K562 (cell line): ENCODE measurements at regions not wholly inside any gene's neighbourhood (a gene's known extent, or its start where the extent isn't known, plus 50 kb on each side); places are given as distances from the start of the nearest gene placed in this dataset.

Experiments used
- ATAC-seq: fragments of 200-7000 bp; cut with Tn5 transposase; 3 replicates; pipeline ENCODE4 v1.9.1; 2020; ENCODE audit warnings: moderate library complexity
- BruUV-seq: library from RNA; stranded (reverse); fragments of 400-500 nt; replicated peaks from 2 replicates; lab custom pipeline; 2021; lab: Mats Ljungman, UMichigan
- CTCF ChIA-PET: fragments of 300-600 bp; formaldehyde crosslinking; extraction: SDS; loops from one replicate; lab custom pipeline; 2021; ENCODE audit warnings: low intra/inter-chr PET ratio; lab: Yijun Ruan, JAX
- POLR2A ChIA-PET: fragments of 300-600, 350-650 bp; sonication (Branson Sonifier 250); formaldehyde crosslinking; extraction: SDS; loops from one replicate; lab custom pipeline; 2021; ENCODE audit warnings: antibody characterized with exemption, inconsistent platforms; lab: Yijun Ruan, JAX
- DNase-seq, 4 experiments: peaks; one replicate each; pipeline versions ENCODE4 v3.0.0 to v3.0.0-alpha.2; 2011 to 2018; ENCODE audit warnings: low spot score in 3 of 4, mixed read lengths in 3 of 4; ENCODE audit errors: extremely low read depth in 1 of 4
- FAIRE-seq: peaks from 2 replicates; lab custom pipeline; 2011; peaks lifted over from hg19 to GRCh38; lab: Jason Lieb, UNC
- H2AFZ ChIP-seq: 2 replicates; pipeline ENCODE4 v1.6.0; 2011; ENCODE audit warnings: low read depth, low read length, control low read depth, inconsistent platforms
- H3K27ac ChIP-seq: fragments of 200-600 bp; 3 replicates; pipeline ENCODE4 v1.8.0; 2011; ENCODE audit warnings: low read depth, mild to moderate bottlenecking, control low read depth, inconsistent platforms, low read length, moderate library complexity, mixed read lengths; ENCODE audit errors: extremely low read depth
- H3K27me3 ChIP-seq, 2 experiments: fragments of 300-600 bp in 1 of 2; 2 replicates in 1 of 2; 3 replicates in 1 of 2; pipeline versions ENCODE4 v1.6.0 to v1.8.0; 2011; ENCODE audit warnings: inconsistent platforms in 2 of 2, low read length in 2 of 2, mild to moderate bottlenecking in 1 of 2, mixed read lengths in 1 of 2, moderate library complexity in 1 of 2; ENCODE audit not compliant: control insufficient read depth in 2 of 2, insufficient read depth in 2 of 2
- H3K36me3 ChIP-seq: fragments of 300-600 bp; 3 replicates; pipeline ENCODE4 v1.8.0; 2011; ENCODE audit warnings: mild to moderate bottlenecking, low read length, inconsistent platforms; ENCODE audit not compliant: control insufficient read depth, insufficient read depth
- H3K4me1 ChIP-seq, 2 experiments: fragments of 200-600 bp in 1 of 2; replicated peaks in 1 of 2; 2 replicates in 1 of 2; 3 replicates in 1 of 2; pipeline versions ENCODE4 v1.5.1 to v1.8.0; 2011; ENCODE audit warnings: inconsistent platforms in 2 of 2, low read length in 2 of 2, mild to moderate bottlenecking in 1 of 2, mixed read lengths in 1 of 2, moderate library complexity in 1 of 2; ENCODE audit not compliant: control insufficient read depth in 2 of 2, insufficient read depth in 2 of 2
- H3K4me2 ChIP-seq: 2 replicates; pipeline ENCODE4 v1.6.1; 2011; ENCODE audit warnings: low read length, control low read depth, inconsistent platforms, mixed read lengths; ENCODE audit not compliant: insufficient read depth
- H3K4me3 ChIP-seq: fragments of 200-600 bp; sonication (generic), shearing (Covaris generic); 2 replicates; pipeline ENCODE4 v1.5.1; 2016; ENCODE audit warnings: control low read depth, inconsistent platforms
- H3K79me2 ChIP-seq: fragments of 200-600 bp; 3 replicates; pipeline ENCODE4 v1.8.0; 2011; ENCODE audit warnings: low read length, inconsistent platforms; ENCODE audit not compliant: control insufficient read depth, insufficient read depth
- H3K9ac ChIP-seq, 2 experiments: 2 replicates each; pipeline versions ENCODE4 v1.6.0 to v1.6.1; 2011; ENCODE audit warnings: low read depth in 2 of 2, low read length in 2 of 2, control low read depth in 1 of 2, inconsistent platforms in 1 of 2, mild to moderate bottlenecking in 1 of 2, mixed read lengths in 1 of 2; ENCODE audit not compliant: insufficient read depth in 1 of 2
- H3K9me1 ChIP-seq: one replicate; pipeline ENCODE4 v1.6.0; 2011; ENCODE audit warnings: inconsistent platforms, mild to moderate bottlenecking, low read length, moderate library complexity; ENCODE audit not compliant: control insufficient read depth, insufficient read depth
- H3K9me3 ChIP-seq: replicated peaks from 2 replicates; pipeline ENCODE4 v1.5.1; 2011; ENCODE audit warnings: low read depth, low read length, inconsistent platforms; ENCODE audit not compliant: control insufficient read depth, insufficient read depth
- H4K20me1 ChIP-seq: replicated peaks from 2 replicates; pipeline ENCODE4 v1.6.1; 2011; ENCODE audit warnings: low read length, inconsistent platforms, mixed read lengths; ENCODE audit not compliant: control insufficient read depth, insufficient read depth
- ARID2 ChIP-seq: fragments of 450-650 bp; IDR thresholded peaks from 2 replicates; pipeline ENCODE4 v1.6.1; 2017; ENCODE audit warnings: antibody characterized with exemption, mild to moderate bottlenecking
- BRF1 ChIP-seq: IDR thresholded peaks from 3 replicates; pipeline ENCODE4 v1.6.1; 2011; ENCODE audit warnings: borderline replicate concordance, mild to moderate bottlenecking; ENCODE audit not compliant: insufficient read length; ENCODE audit errors: extremely low read depth
- CBFA2T3 ChIP-seq: fragments of 450-650 bp; IDR thresholded peaks from 2 replicates; pipeline ENCODE4 v1.6.1; 2017
- DIDO1 ChIP-seq: fragments of 450-650 bp; IDR thresholded peaks from 2 replicates; pipeline ENCODE4 v1.6.1; 2016; ENCODE audit warnings: low read depth, missing biosample characterization, missing genetic modification characterization
- DNMT1 ChIP-seq: fragments of 450-650 bp; IDR thresholded peaks from 2 replicates; pipeline ENCODE4 v1.6.1; 2016; ENCODE audit warnings: antibody characterized with exemption, mild to moderate bottlenecking
- GTF2F1 ChIP-seq: IDR thresholded peaks from 2 replicates; pipeline ENCODE4 v1.6.1; 2011; ENCODE audit warnings: low read depth, low read length, improper control_type of control experiment
- NELFE ChIP-seq: IDR thresholded peaks from 2 replicates; pipeline ENCODE4 v1.6.1; 2011; ENCODE audit warnings: mild to moderate bottlenecking; ENCODE audit not compliant: insufficient read depth, insufficient read length
- PCBP2 ChIP-seq: fragments of 200-400 bp; formaldehyde crosslinking; IDR thresholded peaks from 2 replicates; pipeline ENCODE4 v1.6.1; 2018; ENCODE audit warnings: low read length, low read depth, mild to moderate bottlenecking, moderate library complexity; ENCODE audit not compliant: poor library complexity, severe bottlenecking
- PHF21A ChIP-seq: fragments of 450-650 bp; IDR thresholded peaks from 2 replicates; pipeline ENCODE4 v1.6.1; 2017; ENCODE audit warnings: low read depth, borderline replicate concordance
- POLR2AphosphoS5 ChIP-seq: IDR thresholded peaks from 2 replicates; pipeline ENCODE4 v1.6.1; 2011; ENCODE audit warnings: mild to moderate bottlenecking, low read depth, low read length, moderate library complexity; ENCODE audit not compliant: control insufficient read depth, insufficient read depth
- PREB ChIP-seq: sonication (generic); formaldehyde crosslinking; IDR thresholded peaks from 2 replicates; pipeline ENCODE4 v1.8.1; 2023; ENCODE audit warnings: mild to moderate bottlenecking, missing genetic modification reagents
- SNIP1 ChIP-seq: fragments of 450-650 bp; IDR thresholded peaks from 2 replicates; pipeline ENCODE4 v1.7.1; 2017; ENCODE audit warnings: low read depth, mild to moderate bottlenecking
- TRIM28 ChIP-seq: fragments of 450-650 bp; IDR thresholded peaks from 2 replicates; pipeline ENCODE4 v1.6.1; 2017
- ZBTB49 ChIP-seq: sonication (generic); formaldehyde crosslinking; IDR thresholded peaks from 2 replicates; pipeline ENCODE4 v1.8.0; 2022; ENCODE audit warnings: missing genetic modification reagents, mild to moderate bottlenecking, borderline replicate concordance
- WGBS: fragments of 100-300 bp; shearing (Covaris generic); methylation state at CpG from one replicate; pipeline ENCODE4 v1.1.6; 2016; ENCODE audit warnings: low coverage, mixed read lengths; ENCODE audit not compliant: insufficient coverage; ENCODE audit errors: missing lambda C conversion rate; 5-methylcytosine and 5-hydroxymethylcytosine counted together
- in situ Hi-C: fragments of 300-500 bp; cut with MboI; formaldehyde crosslinking; loops from 4 replicates; pipeline ENCODE4 v1.15.0; 2018; ENCODE audit warnings: inconsistent platforms, mixed read lengths
- intact Hi-C: fragments of 100-400 bp; cut with micrococcal nuclease; formaldehyde crosslinking; loops from 2 replicates; pipeline ENCODE4 v1.14.2; 2022

- H3K27ac ChIP-seq, result no peak overlapping the region
- no peak overlapping the region for H2AFZ ChIP-seq
- no peaks in the 10 kb centered on the region for H3K9me1 ChIP-seq
- H3K9ac ChIP-seq, result no peak overlapping the region
- no peaks in the 10 kb centered on the region for H3K4me1 ChIP-seq
- FAIRE-seq (no peak), DNase-seq (no peak), ATAC-seq (no peak)
- in situ Hi-C loops (no loop called here), intact Hi-C loops (no loop called here)
- TF ChIP-seq DNMT1, result no peak
- no peak for TF ChIP-seq ARID2
- TF ChIP-seq SNIP1, result no peak
- TF ChIP-seq NELFE, result no peak
- TF ChIP-seq ZBTB49 (CRISPR knock-in tag), result no peak
- no peak for TF ChIP-seq TRIM28
- TF ChIP-seq POLR2AphosphoS5, result no peak
- TF ChIP-seq PREB (CRISPR knock-in tag), result no peak
- no peak for TF ChIP-seq DIDO1 (tag)
- TF ChIP-seq CBFA2T3, result no peak
- no peak for TF ChIP-seq BRF1
- no peak for TF ChIP-seq PHF21A
- no peak for TF ChIP-seq GTF2F1
- no peak for TF ChIP-seq PCBP2
- H3K4me3 ChIP-seq, result no peak overlapping the region
- no TSS peak for BruUV-seq
- WGBS, result 0% methylated on average over 2 of the region's 2 CpGs
- H3K4me2 ChIP-seq, result no peak overlapping the region
- H4K20me1 ChIP-seq, result no peaks in the 10 kb centered on the region
- no peaks in the 10 kb centered on the region for H3K36me3 ChIP-seq
- ChIA-PET CTCF (no interaction called here), POLR2A (interaction anchor here (0.8 kb wide), 1 partner anchor 33 kb away, joined by 3 read pairs; no protein-coding TSS in a partner anchor)
- H3K9me3 ChIP-seq, result no peaks in the 10 kb centered on the region
- no peaks in the 10 kb centered on the region for H3K79me2 ChIP-seq
- peaks cover 0 to 5% of the 10 kb centered on the region in 2 experiments; a peak in 1 of 5 replicates for H3K27me3 ChIP-seq
These were observed 59.5 kb upstream of the POU3F3 start for GRCh38 chr2:104794441-104794840.
